ENCODE measurements at regions not wholly inside any gene's neighbourhood (a gene's known extent, or its start where the extent isn't known, plus 50 kb on each side); places are given as distances from the start of the nearest gene placed in this dataset.
"Not testable (repeated sequence)": the region's sequence is repeated elsewhere in the genome, so short reads cannot be mapped to it uniquely, and the experiment has no call there.

DNA sequence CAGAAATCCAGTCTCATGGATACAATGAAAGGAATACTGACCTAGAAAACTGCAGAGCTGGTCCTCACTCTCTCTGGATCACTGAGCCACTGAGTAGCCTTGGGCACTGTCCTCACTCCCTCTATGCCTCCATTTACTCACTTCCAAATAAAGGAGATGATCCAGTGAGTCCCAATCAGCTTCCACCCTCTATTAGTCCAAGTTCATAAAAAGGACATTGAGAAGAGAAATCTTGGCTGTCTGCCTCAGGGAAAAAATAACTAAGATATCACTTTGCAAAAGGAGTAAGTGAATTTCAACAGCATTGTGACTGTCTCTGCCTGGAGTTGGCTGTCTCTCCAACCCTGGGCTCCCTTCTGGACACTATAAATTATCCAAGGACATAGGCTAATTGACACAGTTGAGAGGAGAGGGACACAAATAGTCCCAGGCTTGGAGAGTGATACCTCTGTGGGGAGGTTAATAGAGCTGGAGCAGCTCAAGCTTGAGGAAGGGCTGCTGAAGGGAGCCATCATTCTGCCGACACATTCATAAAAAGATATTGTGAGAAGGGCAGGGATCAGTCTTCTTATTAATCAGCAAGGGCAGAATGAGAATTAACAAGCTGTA lies 572.3 kb downstream of the RAB28 start:
- Histone ChIP-seq H3K4me1 (no peaks in the 10 kb centered on the region), H3K27ac (no peak overlapping the region), H3K4me3 (ENCODE audit: low read depth, low read length) (no peak overlapping the region), H3K79me2 (no peaks in the 10 kb centered on the region), H3K36me3 (ENCODE audit: control insufficient read depth, insufficient read depth, low read length) (no peaks in the 10 kb centered on the region), H3K27me3 (ENCODE audit: control insufficient read depth, insufficient read depth, low read length) (no peaks in the 10 kb centered on the region), H2AFZ (no peak overlapping the region), H3K4me2 (ENCODE audit: low read length) (no peak overlapping the region), H3K9me3 (ENCODE audit: control insufficient read depth, low read length) (no peaks in the 10 kb centered on the region), H3K9ac (no peak overlapping the region)
- no peak for TF ChIP-seq CTCF (IDR thresholded peaks at IDR 0.05)

DNA sequence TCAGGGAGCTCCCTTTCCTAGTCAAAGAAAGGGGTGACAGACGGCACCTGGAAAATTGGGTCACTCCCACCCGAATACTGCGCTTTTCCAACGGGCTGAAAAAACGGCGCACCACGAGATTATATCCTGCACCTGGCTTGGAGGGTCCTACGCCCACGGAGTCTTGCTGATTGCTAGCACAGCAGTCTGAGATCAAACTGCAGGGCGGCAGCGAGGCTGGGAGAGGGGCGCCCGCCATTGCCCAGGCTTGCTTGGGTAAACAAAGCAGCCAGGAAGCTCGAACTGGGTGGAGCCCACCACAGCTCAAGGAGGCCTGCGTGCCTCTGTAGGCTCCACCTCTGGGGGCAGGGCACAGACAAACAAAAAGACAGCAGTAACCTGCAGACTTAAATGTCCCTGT lies 580.5 kb downstream of the RAB28 start:
- H3K9ac ChIP-seq; H3K27me3 ChIP-seq (ENCODE audit: control insufficient read depth, insufficient read depth, low read length); H3K27ac ChIP-seq; H3K79me2 ChIP-seq; H2AFZ ChIP-seq; H3K36me3 ChIP-seq (ENCODE audit: control insufficient read depth, insufficient read depth, low read length); H3K4me2 ChIP-seq (ENCODE audit: low read length); H3K4me3 ChIP-seq (ENCODE audit: low read depth, low read length); H3K4me1 ChIP-seq; H3K9me3 ChIP-seq (ENCODE audit: control insufficient read depth, low read length): not testable (repeated sequence)

DNA sequence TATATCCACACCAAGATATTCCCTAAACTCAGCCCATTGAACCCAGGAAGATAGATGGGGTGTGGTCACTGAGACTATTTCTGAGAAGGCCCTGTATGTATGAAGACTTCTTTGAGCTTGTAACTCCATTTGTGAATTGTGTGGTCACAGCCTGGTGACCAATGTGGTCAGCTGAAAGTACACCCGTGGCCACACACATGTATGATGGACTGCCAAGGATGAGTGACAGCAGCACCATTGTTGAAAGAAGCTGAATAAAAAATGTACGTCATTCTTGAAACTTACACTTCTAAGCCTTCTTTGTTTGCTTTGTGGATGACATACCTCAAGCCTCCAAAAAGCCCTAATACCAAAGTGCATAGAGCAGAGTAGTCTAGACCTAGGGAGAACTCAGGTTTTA lies 581.4 kb downstream of the RAB28 start:
- Histone ChIP-seq H3K4me1 (no peaks in the 10 kb centered on the region), H3K4me2 (ENCODE audit: low read length) (no peak overlapping the region), H3K9ac (no peak overlapping the region), H2AFZ (no peak overlapping the region), H3K36me3 (ENCODE audit: control insufficient read depth, insufficient read depth, low read length) (no peaks in the 10 kb centered on the region), H3K9me3 (ENCODE audit: control insufficient read depth, low read length) (no peaks in the 10 kb centered on the region), H3K27ac (no peak overlapping the region), H3K4me3 (ENCODE audit: low read depth, low read length) (no peak overlapping the region), H3K27me3 (ENCODE audit: control insufficient read depth, insufficient read depth, low read length) (no peaks in the 10 kb centered on the region), H3K79me2 (no peaks in the 10 kb centered on the region)
- no peak for TF ChIP-seq CTCF (IDR thresholded peaks at IDR 0.05)

DNA sequence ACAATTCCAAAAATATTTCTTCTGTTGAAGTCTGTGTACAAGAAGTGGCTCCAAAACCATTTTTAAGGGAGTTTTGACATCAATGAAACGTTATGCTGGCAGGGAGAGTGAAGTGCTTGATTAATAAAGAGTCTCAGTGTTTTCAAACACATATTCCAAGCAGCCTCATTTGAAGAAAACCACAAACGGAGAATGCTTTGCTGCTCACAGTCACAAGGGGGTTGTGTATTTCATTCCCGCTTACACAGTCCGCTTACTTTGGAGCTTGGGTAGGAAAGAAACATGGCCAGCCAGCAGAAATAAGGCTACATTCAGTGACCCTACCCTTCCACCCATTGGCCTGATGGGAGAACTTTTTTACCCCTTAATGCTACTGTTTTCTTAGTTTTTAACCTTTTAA lies 586.2 kb downstream of the RAB28 start:
- Histone ChIP-seq H3K4me3 (ENCODE audit: low read depth, low read length) (no peak overlapping the region), H3K27me3 (ENCODE audit: control insufficient read depth, insufficient read depth, low read length) (no peaks in the 10 kb centered on the region)

GRCh38 chr4:12894062-12894461 lies 590.1 kb downstream of the RAB28 start:
- Histone ChIP-seq H3K9me3 (ENCODE audit: control insufficient read depth, low read length) (no peaks in the 10 kb centered on the region), H3K4me3 (ENCODE audit: low read depth, low read length) (no peak overlapping the region), H3K4me1 (no peaks in the 10 kb centered on the region), H3K27me3 (ENCODE audit: control insufficient read depth, insufficient read depth, low read length) (no peaks in the 10 kb centered on the region), H3K79me2 (no peaks in the 10 kb centered on the region), H3K27ac (no peak overlapping the region), H3K4me2 (ENCODE audit: low read length) (no peak overlapping the region), H3K36me3 (ENCODE audit: control insufficient read depth, insufficient read depth, low read length) (no peaks in the 10 kb centered on the region), H2AFZ (no peak overlapping the region), H3K9ac (no peak overlapping the region)
- no peak for TF ChIP-seq CTCF (IDR thresholded peaks at IDR 0.05)

More for the DNA sequence above, 586.2 kb downstream of the RAB28 start:
- TF ChIP-seq CTCF (IDR thresholded peaks at IDR 0.05) = no peak
- H2AFZ ChIP-seq = no peak overlapping the region
- no peaks in the 10 kb centered on the region for H3K4me1 ChIP-seq
- H3K4me2 ChIP-seq (ENCODE audit: low read length) = no peak overlapping the region
- H3K9ac ChIP-seq = no peak overlapping the region
- no peaks in the 10 kb centered on the region for H3K36me3 ChIP-seq (ENCODE audit: control insufficient read depth, insufficient read depth, low read length)
- no peak overlapping the region for H3K27ac ChIP-seq
- H3K9me3 ChIP-seq (ENCODE audit: control insufficient read depth, low read length) = no peaks in the 10 kb centered on the region
- no peaks in the 10 kb centered on the region for H3K79me2 ChIP-seq
